Neural crest cell (in vitro differentiated cells): ENCODE measurements at regions not wholly inside any gene's neighbourhood (a gene's known extent, or its start where the extent isn't known, plus 50 kb on each side); places are given as distances from the start of the nearest gene placed in this dataset.

ENCODE experiments used
- DNase-seq: peaks from one replicate; pipeline ENCODE4 v3.0.0; 2021; ENCODE audit warnings: low read depth, mixed read lengths, low spot score
- H3K27ac Mint-ChIP-seq: one replicate; pipeline ENCODE4 v1.8.0; 2021; ENCODE audit warnings: mild to moderate bottlenecking, mixed read lengths; ENCODE audit not compliant: unreplicated experiment
- H3K27me3 Mint-ChIP-seq: 2 replicates; pipeline ENCODE4 v1.8.0; 2021; ENCODE audit warnings: low read depth, mild to moderate bottlenecking, mixed read lengths
- H3K36me3 Mint-ChIP-seq: 2 replicates; pipeline ENCODE4 v1.8.0; 2021; ENCODE audit warnings: low read depth, mild to moderate bottlenecking, mixed read lengths
- H3K4me1 Mint-ChIP-seq: 2 replicates; pipeline ENCODE4 v1.8.0; 2021; ENCODE audit warnings: mixed read lengths
- H3K4me3 Mint-ChIP-seq: one replicate; pipeline ENCODE4 v1.8.0; 2021; ENCODE audit warnings: mild to moderate bottlenecking, mixed read lengths
- H3K9me3 Mint-ChIP-seq: 2 replicates; pipeline ENCODE4 v1.8.0; 2021; ENCODE audit warnings: mixed read lengths
- TF ChIP-seq, protein P1 (sequence below): fragments of 200-600 bp; sonication (generic); conservative IDR thresholded peaks from 2 replicates; pipeline ENCODE4 v1.5.0; 2021; ENCODE audit warnings: antibody characterized with exemption, mild to moderate bottlenecking

DNA sequence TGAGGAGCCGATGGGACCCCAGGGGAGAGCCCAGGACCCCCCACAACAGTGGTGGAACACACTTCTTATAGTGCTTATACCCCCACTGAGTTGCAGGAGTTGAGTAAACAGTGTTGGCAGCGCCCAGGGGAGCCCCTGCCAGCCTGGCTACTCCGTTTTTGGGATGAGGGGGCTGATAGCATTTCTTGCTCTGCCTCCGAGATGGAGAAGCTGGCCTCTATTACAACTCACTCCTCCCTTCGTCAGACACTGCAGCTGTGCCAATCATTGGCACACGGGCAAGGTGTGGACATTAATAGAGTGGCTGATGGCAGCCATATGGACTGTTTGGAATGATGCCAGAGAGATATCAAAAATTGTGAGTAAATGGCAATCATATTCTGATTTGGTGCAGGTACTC, 94.9 kb upstream of the TMPO start:
- Mint-ChIP-seq H3K9me3 (no peaks in the 10 kb centered on the region), H3K4me3 (no peak overlapping the region), H3K27me3 (no peaks in the 10 kb centered on the region), H3K36me3 (no peaks in the 10 kb centered on the region), H3K27ac (no peak overlapping the region), H3K4me1 (peaks cover 24% of the 10 kb centered on the region)
- DNase-seq = no peak
- TF ChIP-seq, protein P1, sequence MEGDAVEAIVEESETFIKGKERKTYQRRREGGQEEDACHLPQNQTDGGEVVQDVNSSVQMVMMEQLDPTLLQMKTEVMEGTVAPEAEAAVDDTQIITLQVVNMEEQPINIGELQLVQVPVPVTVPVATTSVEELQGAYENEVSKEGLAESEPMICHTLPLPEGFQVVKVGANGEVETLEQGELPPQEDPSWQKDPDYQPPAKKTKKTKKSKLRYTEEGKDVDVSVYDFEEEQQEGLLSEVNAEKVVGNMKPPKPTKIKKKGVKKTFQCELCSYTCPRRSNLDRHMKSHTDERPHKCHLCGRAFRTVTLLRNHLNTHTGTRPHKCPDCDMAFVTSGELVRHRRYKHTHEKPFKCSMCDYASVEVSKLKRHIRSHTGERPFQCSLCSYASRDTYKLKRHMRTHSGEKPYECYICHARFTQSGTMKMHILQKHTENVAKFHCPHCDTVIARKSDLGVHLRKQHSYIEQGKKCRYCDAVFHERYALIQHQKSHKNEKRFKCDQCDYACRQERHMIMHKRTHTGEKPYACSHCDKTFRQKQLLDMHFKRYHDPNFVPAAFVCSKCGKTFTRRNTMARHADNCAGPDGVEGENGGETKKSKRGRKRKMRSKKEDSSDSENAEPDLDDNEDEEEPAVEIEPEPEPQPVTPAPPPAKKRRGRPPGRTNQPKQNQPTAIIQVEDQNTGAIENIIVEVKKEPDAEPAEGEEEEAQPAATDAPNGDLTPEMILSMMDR = no peak

DNA sequence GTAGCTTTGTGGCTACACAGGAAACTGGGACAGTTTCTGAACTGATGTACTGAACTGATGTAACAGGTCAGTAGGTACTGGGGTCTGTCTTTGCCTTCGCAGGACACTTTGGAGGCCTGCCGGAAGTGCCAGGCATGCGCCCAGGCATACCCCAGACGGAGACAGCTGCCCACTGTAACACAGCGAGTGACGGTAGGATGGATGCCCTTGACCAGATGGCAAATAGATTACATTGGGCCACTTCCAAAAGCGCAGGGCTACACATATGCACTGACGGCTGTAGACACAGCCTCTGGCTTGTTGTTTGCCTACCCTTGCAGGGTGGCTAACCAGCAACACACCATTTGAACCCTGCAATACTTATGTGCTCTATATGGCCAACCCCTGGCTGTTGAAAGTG, 94.1 kb upstream of the TMPO start:
- Mint-ChIP-seq H3K27me3 (no peaks in the 10 kb centered on the region), H3K27ac (no peak overlapping the region), H3K4me1 (peaks cover 24% of the 10 kb centered on the region), H3K4me3 (no peak overlapping the region), H3K36me3 (no peaks in the 10 kb centered on the region), H3K9me3 (no peaks in the 10 kb centered on the region)
- TF ChIP-seq, protein P1 = no peak
- DNase-seq = no peak

DNA sequence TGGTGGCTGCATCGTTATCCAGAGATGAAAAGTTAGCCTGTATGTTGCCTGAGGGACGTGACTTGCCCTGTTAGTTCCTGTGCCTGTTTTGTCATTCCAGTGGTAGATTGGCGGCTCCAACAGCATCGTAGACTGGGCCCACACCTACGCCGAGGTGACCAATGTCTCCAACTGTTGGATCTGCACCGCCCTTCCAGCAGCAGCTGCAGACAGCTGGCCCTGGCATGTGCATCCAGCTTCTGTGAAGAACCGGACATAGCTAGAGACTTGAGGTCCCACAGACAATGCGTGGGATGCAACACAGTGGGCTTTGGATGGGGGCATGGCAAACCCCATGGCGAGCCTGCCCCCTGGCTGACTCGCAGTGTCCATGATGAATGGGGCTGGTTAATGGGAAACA, 93.0 kb upstream of the TMPO start:
- Mint-ChIP-seq H3K27me3 (no peaks in the 10 kb centered on the region), H3K4me1 (peaks cover 20% of the 10 kb centered on the region), H3K9me3 (no peaks in the 10 kb centered on the region), H3K36me3 (no peaks in the 10 kb centered on the region), H3K4me3 (no peak overlapping the region), H3K27ac (no peak overlapping the region)
- TF ChIP-seq, protein P1 = no peak
- no peak for DNase-seq

DNA sequence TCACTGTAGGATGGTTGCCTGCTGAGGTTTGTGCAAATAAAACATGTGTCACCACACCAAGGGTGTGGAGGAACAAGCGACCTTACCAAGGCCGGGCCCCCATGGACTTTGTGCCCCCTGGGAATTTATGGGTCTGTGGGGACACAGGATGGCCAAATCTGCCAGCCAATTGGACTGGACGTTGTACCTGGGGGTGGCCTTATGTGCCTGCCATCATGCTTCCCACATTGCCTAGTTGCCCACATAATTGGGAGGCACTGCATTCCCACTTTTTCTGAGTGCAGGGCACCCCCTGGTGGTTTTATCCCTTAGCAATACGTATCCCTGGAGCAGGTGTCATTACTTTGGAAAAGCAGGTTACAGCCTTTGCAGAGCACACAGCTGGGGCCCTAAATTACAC, 92.6 kb upstream of the TMPO start:
- Mint-ChIP-seq H3K4me3 (no peak overlapping the region), H3K36me3 (no peaks in the 10 kb centered on the region), H3K27me3 (no peaks in the 10 kb centered on the region), H3K4me1 (peaks cover 16% of the 10 kb centered on the region), H3K9me3 (no peaks in the 10 kb centered on the region), H3K27ac (no peak overlapping the region)
- no peak for DNase-seq
- TF ChIP-seq, protein P1 = peak; percentile 26

DNA sequence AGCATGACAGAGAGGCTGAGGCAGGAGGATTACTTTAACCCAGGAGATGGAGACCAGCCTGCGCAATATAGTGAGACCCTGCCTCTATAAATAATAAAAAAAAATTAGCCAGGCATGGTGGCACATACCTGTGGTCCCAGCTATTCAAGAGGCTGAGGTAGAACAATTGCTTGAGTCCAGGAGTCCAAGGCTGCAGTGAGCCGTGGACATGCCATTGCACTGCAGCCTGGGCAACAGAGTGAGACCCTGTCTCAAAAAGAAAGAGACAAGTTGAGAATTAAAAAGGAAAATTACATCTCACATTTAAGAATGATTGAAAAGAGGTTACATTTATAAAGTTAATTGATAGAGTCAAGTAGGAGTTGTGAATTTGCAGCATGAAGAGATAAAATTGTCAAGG, 91.4 kb upstream of the TMPO start:
- Mint-ChIP-seq H3K4me3 (no peak overlapping the region), H3K36me3 (no peaks in the 10 kb centered on the region), H3K4me1 (peaks cover 5% of the 10 kb centered on the region), H3K27ac (no peak overlapping the region), H3K9me3 (no peaks in the 10 kb centered on the region), H3K27me3 (no peaks in the 10 kb centered on the region)
- TF ChIP-seq, protein P1 = no peak
- DNase-seq = no peak
